ENCODE measurements at regions not wholly inside any gene's neighbourhood (a gene's known extent, or its start where the extent isn't known, plus 50 kb on each side); places are given as distances from the start of the nearest gene placed in this dataset.

DNA sequence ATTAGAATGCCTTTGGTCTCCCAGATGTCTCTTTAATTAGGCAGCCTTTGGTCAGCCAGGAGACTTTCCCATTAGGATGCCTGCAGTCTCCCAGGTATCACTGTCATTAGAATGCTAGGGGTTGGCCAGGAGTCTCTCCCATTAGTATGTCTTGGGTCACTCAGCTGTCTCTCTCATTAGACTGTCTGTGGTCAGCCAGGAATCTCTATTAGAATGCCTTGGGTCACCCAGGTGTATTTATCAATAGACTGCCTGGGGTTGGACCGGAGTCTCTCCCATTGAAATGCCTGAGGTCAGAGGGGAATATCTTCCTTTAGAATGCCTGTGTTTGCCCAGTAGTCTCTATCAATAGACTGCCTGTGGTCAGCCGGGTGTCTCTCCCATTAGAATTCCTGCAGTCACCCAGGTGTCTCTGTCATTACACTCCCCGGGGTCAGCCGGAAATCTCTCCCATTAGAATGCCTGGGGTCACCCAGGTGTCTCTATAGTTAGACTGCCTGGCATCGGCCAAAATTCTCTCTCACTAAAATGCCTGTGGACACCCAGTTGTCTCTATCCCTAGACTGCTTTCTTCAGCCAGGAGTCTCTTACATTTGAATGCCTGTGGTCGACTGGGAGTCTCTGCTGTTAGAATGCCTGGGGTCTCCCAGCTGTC lies 1460.3 kb downstream of the UQCRFS1 start:
- TF ChIP-seq, protein P1, sequence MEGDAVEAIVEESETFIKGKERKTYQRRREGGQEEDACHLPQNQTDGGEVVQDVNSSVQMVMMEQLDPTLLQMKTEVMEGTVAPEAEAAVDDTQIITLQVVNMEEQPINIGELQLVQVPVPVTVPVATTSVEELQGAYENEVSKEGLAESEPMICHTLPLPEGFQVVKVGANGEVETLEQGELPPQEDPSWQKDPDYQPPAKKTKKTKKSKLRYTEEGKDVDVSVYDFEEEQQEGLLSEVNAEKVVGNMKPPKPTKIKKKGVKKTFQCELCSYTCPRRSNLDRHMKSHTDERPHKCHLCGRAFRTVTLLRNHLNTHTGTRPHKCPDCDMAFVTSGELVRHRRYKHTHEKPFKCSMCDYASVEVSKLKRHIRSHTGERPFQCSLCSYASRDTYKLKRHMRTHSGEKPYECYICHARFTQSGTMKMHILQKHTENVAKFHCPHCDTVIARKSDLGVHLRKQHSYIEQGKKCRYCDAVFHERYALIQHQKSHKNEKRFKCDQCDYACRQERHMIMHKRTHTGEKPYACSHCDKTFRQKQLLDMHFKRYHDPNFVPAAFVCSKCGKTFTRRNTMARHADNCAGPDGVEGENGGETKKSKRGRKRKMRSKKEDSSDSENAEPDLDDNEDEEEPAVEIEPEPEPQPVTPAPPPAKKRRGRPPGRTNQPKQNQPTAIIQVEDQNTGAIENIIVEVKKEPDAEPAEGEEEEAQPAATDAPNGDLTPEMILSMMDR (conservative IDR thresholded peaks at IDR 0.05 in 1 of 2, IDR thresholded peaks at IDR 0.05 in 1 of 2; ENCODE audit: extremely low read depth in 1 of 2, insufficient read depth in 1 of 2, low read depth in 1 of 2, low read length in 2 of 2): no peak
- no peak for TF ChIP-seq EZH2 (IDR thresholded peaks at IDR 0.05; ENCODE audit: borderline replicate concordance, low read length)

Data from mammary epithelial cell (primary cell).